ENCODE measurements at regions not wholly inside any gene's neighbourhood (a gene's known extent, or its start where the extent isn't known, plus 50 kb on each side); places are given as distances from the start of the nearest gene placed in this dataset.

DNA sequence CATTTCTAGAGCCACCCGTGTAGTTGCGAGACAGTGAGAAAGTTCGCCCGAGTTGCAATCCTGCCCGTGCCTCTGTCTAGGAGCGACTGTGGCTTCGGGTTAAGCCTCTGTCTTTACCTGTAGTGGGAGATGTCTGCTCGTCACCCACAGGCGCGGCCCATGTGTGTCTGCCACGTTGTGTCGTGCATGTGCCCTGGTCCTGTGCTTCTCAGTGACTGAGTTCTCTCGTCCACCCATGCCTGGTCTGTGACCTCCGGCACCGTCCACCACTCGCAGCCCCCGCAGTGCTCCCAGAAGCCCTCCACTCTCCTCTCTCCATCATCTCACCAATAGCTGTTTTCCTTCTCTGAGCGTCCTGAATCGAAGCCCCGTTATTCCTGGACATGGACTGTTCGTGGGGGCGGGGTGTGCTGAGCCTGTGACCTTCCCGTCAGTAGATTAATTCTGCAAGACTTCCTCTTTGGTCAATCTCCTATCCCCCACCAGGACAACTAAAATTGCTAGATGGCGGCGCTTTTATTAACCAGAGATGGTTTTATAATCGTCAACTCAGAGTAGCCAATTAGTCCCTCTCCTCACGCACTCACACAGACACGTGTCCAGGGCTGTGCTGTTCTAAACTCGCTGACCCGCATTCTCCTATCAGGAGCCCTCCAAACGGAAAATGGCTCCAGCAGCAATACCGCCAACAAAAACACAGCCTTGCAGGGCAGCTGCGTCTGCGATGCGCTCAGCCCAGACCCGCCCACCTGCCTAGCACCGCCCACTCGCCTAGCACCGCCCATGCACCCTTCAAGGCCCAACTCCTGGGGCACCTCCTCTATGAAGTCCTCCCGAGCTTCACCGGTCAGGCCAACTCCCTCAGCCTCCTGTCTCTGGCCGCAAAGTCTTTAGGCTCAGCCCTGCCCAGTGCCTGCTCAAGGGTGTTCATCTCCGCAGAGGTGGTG, 119.4 kb downstream of the TWIST2 start:
- Histone ChIP-seq H3K4me3 (ENCODE audit: low read depth, low read length) (no peak overlapping the region), H3K36me3 (replicated peaks) (no peaks in the 10 kb centered on the region), H3K27me3 (replicated peaks) (no peaks in the 10 kb centered on the region), H3K27ac (no peak overlapping the region)
- in situ Hi-C loops (cut with HindIII; ENCODE audit: low pct_ligation_motif_present, low sequenced_read_pairs), result no loop called here
- TF ChIP-seq, protein P1, sequence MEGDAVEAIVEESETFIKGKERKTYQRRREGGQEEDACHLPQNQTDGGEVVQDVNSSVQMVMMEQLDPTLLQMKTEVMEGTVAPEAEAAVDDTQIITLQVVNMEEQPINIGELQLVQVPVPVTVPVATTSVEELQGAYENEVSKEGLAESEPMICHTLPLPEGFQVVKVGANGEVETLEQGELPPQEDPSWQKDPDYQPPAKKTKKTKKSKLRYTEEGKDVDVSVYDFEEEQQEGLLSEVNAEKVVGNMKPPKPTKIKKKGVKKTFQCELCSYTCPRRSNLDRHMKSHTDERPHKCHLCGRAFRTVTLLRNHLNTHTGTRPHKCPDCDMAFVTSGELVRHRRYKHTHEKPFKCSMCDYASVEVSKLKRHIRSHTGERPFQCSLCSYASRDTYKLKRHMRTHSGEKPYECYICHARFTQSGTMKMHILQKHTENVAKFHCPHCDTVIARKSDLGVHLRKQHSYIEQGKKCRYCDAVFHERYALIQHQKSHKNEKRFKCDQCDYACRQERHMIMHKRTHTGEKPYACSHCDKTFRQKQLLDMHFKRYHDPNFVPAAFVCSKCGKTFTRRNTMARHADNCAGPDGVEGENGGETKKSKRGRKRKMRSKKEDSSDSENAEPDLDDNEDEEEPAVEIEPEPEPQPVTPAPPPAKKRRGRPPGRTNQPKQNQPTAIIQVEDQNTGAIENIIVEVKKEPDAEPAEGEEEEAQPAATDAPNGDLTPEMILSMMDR (IDR thresholded peaks at IDR 0.05; ENCODE audit: low read depth, low read length, missing control alignments), result no peak
- DNase-seq, result no peak

DNA sequence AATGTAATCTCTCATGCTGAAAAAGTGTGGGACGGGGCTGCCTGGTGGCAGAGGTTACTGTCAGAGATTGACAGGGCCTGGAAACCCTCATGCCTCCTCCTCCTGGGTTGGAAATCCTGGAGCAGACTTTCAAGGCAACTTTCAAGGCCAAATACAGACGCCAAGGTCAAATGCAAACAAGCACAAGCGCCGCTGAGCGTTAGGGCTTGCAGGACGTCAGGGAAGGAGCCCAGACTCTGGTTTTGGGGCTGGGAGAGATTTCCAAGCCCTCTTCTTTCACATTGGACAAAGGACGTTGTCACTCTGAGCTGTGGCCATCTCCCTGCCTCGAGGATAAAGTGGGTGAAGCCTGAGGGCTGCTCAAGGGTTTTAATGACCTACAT, 120.1 kb downstream of the TWIST2 start:
- Histone ChIP-seq H3K27ac (no peak overlapping the region), H3K4me3 (ENCODE audit: low read depth, low read length) (no peak overlapping the region), H3K36me3 (replicated peaks) (no peaks in the 10 kb centered on the region), H3K27me3 (replicated peaks) (no peaks in the 10 kb centered on the region)
- in situ Hi-C loops (cut with HindIII; ENCODE audit: low pct_ligation_motif_present, low sequenced_read_pairs), result no loop called here
- DNase-seq, result no peak
- TF ChIP-seq, protein P1 (IDR thresholded peaks at IDR 0.05; ENCODE audit: low read depth, low read length, missing control alignments), result no peak

DNA sequence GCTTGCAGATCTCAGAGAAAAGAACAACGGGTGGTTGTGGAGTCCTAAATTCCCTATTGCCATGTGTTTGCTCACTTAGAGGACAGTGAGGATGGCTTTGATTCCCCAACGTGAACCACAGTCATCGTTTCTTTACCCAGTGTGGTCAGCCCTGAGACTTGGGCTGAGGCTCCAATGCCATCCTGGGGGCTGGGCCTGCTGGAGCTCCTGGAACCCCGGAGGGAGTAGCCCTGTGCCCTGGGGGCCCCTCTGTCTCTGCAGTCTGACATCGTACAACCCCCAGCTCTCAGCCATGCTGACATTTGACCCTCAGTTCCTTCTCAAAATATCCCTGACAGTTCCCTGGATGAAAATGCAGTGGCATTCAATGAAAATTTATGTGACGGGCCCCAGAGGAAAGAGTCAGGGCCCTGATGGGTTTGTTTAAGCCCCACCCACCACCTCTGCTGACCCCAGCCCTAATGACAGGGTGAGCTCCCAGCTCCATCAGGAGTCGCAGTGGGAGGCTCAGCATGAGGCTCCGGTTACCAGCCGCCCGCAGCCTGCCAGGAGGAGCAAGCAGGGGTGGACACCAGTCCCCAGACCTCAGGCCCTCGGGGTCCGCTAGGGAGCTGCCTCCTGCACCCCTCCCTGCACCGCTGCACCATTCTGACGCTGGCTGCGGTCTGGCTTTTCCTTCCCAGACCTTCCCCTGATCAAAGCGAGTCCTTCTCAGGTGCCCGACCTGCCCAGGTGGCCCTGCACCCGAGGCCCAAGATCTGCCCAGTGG, 120.9 kb downstream of the TWIST2 start:
- in situ Hi-C loops (cut with HindIII; ENCODE audit: low pct_ligation_motif_present, low sequenced_read_pairs), result no loop called here
- Histone ChIP-seq H3K36me3 (replicated peaks) (no peaks in the 10 kb centered on the region), H3K27ac (no peak overlapping the region), H3K4me3 (ENCODE audit: low read depth, low read length) (no peak overlapping the region), H3K27me3 (replicated peaks) (no peaks in the 10 kb centered on the region)
- TF ChIP-seq, protein P1 (IDR thresholded peaks at IDR 0.05; ENCODE audit: low read depth, low read length, missing control alignments), result no peak
- DNase-seq, result no peak

DNA sequence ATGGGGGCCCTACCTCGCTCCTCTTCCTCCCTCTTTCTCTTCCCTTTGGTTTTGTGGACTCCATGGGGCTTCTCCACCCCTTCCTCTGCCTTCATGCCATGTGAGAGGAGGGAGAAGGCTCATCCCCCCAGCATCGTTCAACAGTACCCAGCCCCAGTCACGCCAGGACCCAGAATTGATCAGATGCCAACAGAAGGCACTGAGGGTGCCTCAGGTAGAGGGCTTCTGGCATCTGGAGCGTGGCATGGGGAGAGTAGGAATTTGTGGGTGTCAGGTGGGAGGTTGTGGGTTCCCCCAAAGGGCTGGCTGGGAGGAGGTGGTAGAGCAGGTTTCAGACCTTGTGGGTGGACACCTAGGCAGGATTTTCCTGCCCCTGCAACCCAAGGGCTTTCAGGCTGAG, 122.0 kb downstream of the TWIST2 start:
- TF ChIP-seq, protein P1 (IDR thresholded peaks at IDR 0.05; ENCODE audit: low read depth, low read length, missing control alignments), result no peak
- Histone ChIP-seq H3K27ac (no peak overlapping the region), H3K4me3 (ENCODE audit: low read depth, low read length) (no peak overlapping the region), H3K27me3 (replicated peaks) (no peaks in the 10 kb centered on the region), H3K36me3 (replicated peaks) (no peaks in the 10 kb centered on the region)
- DNase-seq, result no peak
- in situ Hi-C loops (cut with HindIII; ENCODE audit: low pct_ligation_motif_present, low sequenced_read_pairs), result no loop called here

DNA sequence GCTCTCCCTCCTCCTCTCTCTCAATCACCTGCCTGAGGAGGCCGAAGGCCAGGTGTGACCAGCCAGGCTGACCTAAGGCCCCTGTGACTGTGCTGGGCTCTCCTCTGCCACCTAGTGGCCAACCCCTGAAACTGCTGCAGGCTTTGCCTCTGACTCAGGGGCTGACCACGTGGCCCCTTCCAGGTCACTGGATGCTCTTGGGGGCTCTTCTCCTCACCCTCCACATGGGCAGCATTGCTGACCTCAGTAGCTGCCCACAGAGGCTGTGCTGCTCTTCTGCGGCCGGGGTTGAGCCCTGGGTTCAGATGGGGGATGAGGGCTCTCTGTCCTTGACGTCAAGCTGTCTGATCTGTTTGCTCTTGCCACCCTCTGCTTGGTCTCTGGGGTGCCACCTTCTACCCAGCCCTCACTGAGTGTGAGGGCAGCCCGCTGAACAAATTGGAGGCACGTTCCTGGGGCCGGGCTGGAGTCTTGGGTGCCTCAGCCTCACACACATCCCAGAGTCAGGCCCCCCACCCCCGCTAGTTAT, 122.7 kb downstream of the TWIST2 start:
- TF ChIP-seq, protein P1 (IDR thresholded peaks at IDR 0.05; ENCODE audit: low read depth, low read length, missing control alignments), result peak; percentile 100
- no peak overlapping the region for H3K27ac ChIP-seq
- no peaks in the 10 kb centered on the region for H3K27me3 ChIP-seq (replicated peaks)
- H3K4me3 ChIP-seq (ENCODE audit: low read depth, low read length), result no peak overlapping the region
- in situ Hi-C loops (cut with HindIII; ENCODE audit: low pct_ligation_motif_present, low sequenced_read_pairs), result no loop called here
- no peaks in the 10 kb centered on the region for H3K36me3 ChIP-seq (replicated peaks)
- DNase-seq, result peak; percentile 27
